HepG2 (cell line): ENCODE measurements at regions not wholly inside any gene's neighbourhood (a gene's known extent, or its start where the extent isn't known, plus 50 kb on each side); places are given as distances from the start of the nearest gene placed in this dataset.

Experiments
- ATAC-seq: fragments of 200-7000 bp; cut with Tn5 transposase; 3 replicates; pipeline ENCODE4 v1.9.1; 2020; ENCODE audit warnings: mild to moderate bottlenecking, moderate library complexity
- BruUV-seq: library from RNA; stranded (reverse); fragments of 400-500 nt; replicated peaks from 2 replicates; lab custom pipeline; 2021; lab: Mats Ljungman, UMichigan
- CTCF ChIA-PET: fragments of 300-600 bp; formaldehyde crosslinking; extraction: SDS; loops from one replicate; lab custom pipeline; 2021; ENCODE audit warnings: low total read pairs, inconsistent platforms, low intra/inter-chr PET ratio; lab: Yijun Ruan, JAX
- POLR2A ChIA-PET: fragments of 350-600 bp; sonication (Branson Sonifier 250); formaldehyde crosslinking; loops from one replicate; lab custom pipeline; 2020; ENCODE audit warnings: antibody characterized with exemption, inconsistent platforms; lab: Yijun Ruan, JAX
- DNase-seq: peaks from one replicate; pipeline ENCODE4 v3.0.0-alpha.2; 2015; ENCODE audit warnings: low spot score
- FAIRE-seq: peaks from 3 replicates; lab custom pipeline; 2011; peaks lifted over from hg19 to GRCh38; lab: Jason Lieb, UNC
- H2AFZ ChIP-seq: one replicate; pipeline ENCODE4 v1.6.1; 2011; ENCODE audit warnings: low read length, inconsistent platforms
- H3K27ac ChIP-seq: fragments of 300-600 bp; 3 replicates; pipeline ENCODE4 v1.8.0; 2011; ENCODE audit warnings: mixed run types, mild to moderate bottlenecking, mixed read lengths, low read length, inconsistent platforms; ENCODE audit not compliant: insufficient read depth; ENCODE audit errors: extremely low read length
- H3K27me3 ChIP-seq, 2 experiments: fragments of 200-600 bp in 1 of 2; 2 replicates in 1 of 2; 3 replicates in 1 of 2; pipeline versions ENCODE4 v1.6.0 to v1.8.0; 2011; ENCODE audit warnings: low read length in 2 of 2, mild to moderate bottlenecking in 2 of 2, moderate library complexity in 2 of 2, inconsistent platforms in 1 of 2; ENCODE audit not compliant: insufficient read depth in 2 of 2, control insufficient read depth in 1 of 2
- H3K36me3 ChIP-seq, 2 experiments: fragments of 200-600 bp in 1 of 2; replicated peaks in 1 of 2; 2 replicates in 1 of 2; 3 replicates in 1 of 2; pipeline versions ENCODE4 v1.5.1 to v1.8.0; 2011; ENCODE audit warnings: low read length in 2 of 2, inconsistent platforms in 1 of 2; ENCODE audit not compliant: insufficient read depth in 2 of 2, control insufficient read depth in 1 of 2
- H3K4me1 ChIP-seq: 2 replicates; pipeline ENCODE4 v1.5.1; 2012; ENCODE audit warnings: low read length, inconsistent platforms; ENCODE audit not compliant: insufficient read depth
- H3K4me2 ChIP-seq: 2 replicates; pipeline ENCODE4 v1.6.0; 2011; ENCODE audit warnings: low read depth, low read length, inconsistent platforms
- H3K4me3 ChIP-seq, 3 experiments: fragments of 200-600 bp in 1 of 3; sonication (generic), shearing (Covaris generic) in 1 of 3; replicated peaks in 1 of 3; 2 replicates each; pipeline ENCODE4 v1.5.1; 2011 to 2016; ENCODE audit warnings: low read length in 3 of 3, inconsistent platforms in 2 of 3, low read depth in 2 of 3, mild to moderate bottlenecking in 2 of 3, control low read depth in 1 of 3, mixed read lengths in 1 of 3; ENCODE audit not compliant: insufficient read depth in 1 of 3
- H3K79me2 ChIP-seq: one replicate; pipeline ENCODE4 v1.6.1; 2011; ENCODE audit warnings: low read length, inconsistent platforms; ENCODE audit not compliant: insufficient read depth
- H3K9ac ChIP-seq: 2 replicates; pipeline ENCODE4 v1.6.0; 2011; ENCODE audit warnings: mild to moderate bottlenecking, low read depth, low read length, inconsistent platforms; ENCODE audit not compliant: insufficient read depth
- H3K9me3 ChIP-seq: 2 replicates; pipeline ENCODE4 v1.5.1; 2012; ENCODE audit warnings: mild to moderate bottlenecking, low read length
- H4K20me1 ChIP-seq: 2 replicates; pipeline ENCODE4 v1.6.0; 2011; ENCODE audit warnings: inconsistent platforms, mild to moderate bottlenecking, low read length, moderate library complexity; ENCODE audit not compliant: insufficient read depth
- MAFF ChIP-seq: IDR thresholded peaks from 2 replicates; pipeline ENCODE4 v1.6.1; 2011; ENCODE audit warnings: low read depth, low read length, improper control_type of control experiment
- MAFK ChIP-seq, 2 experiments: IDR thresholded peaks in 1 of 2; conservative IDR thresholded peaks in 1 of 2; 2 replicates each; pipeline ENCODE4 v1.6.1; 2011; ENCODE audit warnings: improper control_type of control experiment in 2 of 2, low read length in 2 of 2
- NCOR1 ChIP-seq: fragments of 200-600 bp; sonication (generic); IDR thresholded peaks from 2 replicates; pipeline ENCODE4 v1.7.0; 2017; ENCODE audit warnings: antibody characterized with exemption, low read length, borderline replicate concordance
- PRDM15 ChIP-seq: sonication (generic); formaldehyde crosslinking; IDR thresholded peaks from 2 replicates; pipeline ENCODE4 v1.4.0; 2020; ENCODE audit warnings: missing genetic modification reagents
- SIX4 ChIP-seq: sonication (generic); formaldehyde crosslinking; IDR thresholded peaks from 2 replicates; pipeline ENCODE4 v1.4.0; 2020; ENCODE audit warnings: missing genetic modification reagents
- WGBS: methylation state at CpG from one replicate; pipeline ENCODE4 v1.1.6; 2017; ENCODE audit warnings: low lambda C conversion rate; 5-methylcytosine and 5-hydroxymethylcytosine counted together
- in situ Hi-C: cut with HindIII; loops from 2 replicates; pipeline ENCODE4 v1.10.0; 2017; ENCODE audit warnings: low pct_unique_long_range_greater_than_20kb; ENCODE audit not compliant: extremely low pct_ligation_motif_present
- intact Hi-C: fragments of 100-400 bp; cut with micrococcal nuclease; formaldehyde crosslinking; loops from one replicate; pipeline ENCODE4 v1.10.0; 2022; ENCODE audit not compliant: unreplicated experiment

- Histone ChIP-seq H3K27ac (no peak overlapping the region), H3K4me2 (no peak overlapping the region), H3K36me3 (no peaks in the 10 kb centered on the region), H3K27me3 (no peaks in the 10 kb centered on the region), H3K4me3 (no peak overlapping the region), H3K9ac (no peak overlapping the region), H3K9me3 (0 out of 2 replicates have a peak, but pooled peaks cover 9% of the 10 kb centered on the region), H3K79me2 (no peaks in the 10 kb centered on the region), H2AFZ (no peak overlapping the region), H3K4me1 (peaks cover 19% of the 10 kb centered on the region), H4K20me1 (no peaks in the 10 kb centered on the region)
- BruUV-seq, result no TSS peak
- no peak for TF ChIP-seq NCOR1
- no peak for TF ChIP-seq PRDM15 (CRISPR knock-in tag)
- CTCF ChIA-PET, result no interaction called here
- POLR2A ChIA-PET, result no interaction called here
- WGBS, result 95% methylated on average over 3 of the region's 3 CpGs
- in situ Hi-C loops, result no loop called here
- no peak for DNase-seq
- intact Hi-C loops, result no loop called here
- no peak for ATAC-seq
- no peak for FAIRE-seq
Observed at GRCh38 chr10:33655921-33656320, 321.5 kb upstream of the NRP1 start.

- H3K27ac ChIP-seq, result no peak overlapping the region
- DNase-seq, result no peak
- ATAC-seq, result no peak
- H3K4me2 ChIP-seq, result no peak overlapping the region
- H3K79me2 ChIP-seq, result no peaks in the 10 kb centered on the region
- no peak overlapping the region for H3K4me3 ChIP-seq
- no peak overlapping the region for H3K9ac ChIP-seq
- H3K27me3 ChIP-seq, result no peaks in the 10 kb centered on the region
- BruUV-seq, result no TSS peak
- H3K36me3 ChIP-seq, result no peaks in the 10 kb centered on the region
- ChIA-PET CTCF (no interaction called here), POLR2A (no interaction called here)
- H4K20me1 ChIP-seq, result no peaks in the 10 kb centered on the region
- FAIRE-seq, result no peak
- intact Hi-C loops (no loop called here), in situ Hi-C loops (no loop called here)
- H2AFZ ChIP-seq, result no peak overlapping the region
- TF ChIP-seq MAFF (peak; percentile 60), SIX4 (no peak), MAFK (conservative IDR thresholded peaks at IDR 0.05 in 1 of 2, IDR thresholded peaks at IDR 0.05 in 1 of 2; ENCODE audit: low read length in 2 of 2) (peak; percentile 66 to 73)
- H3K9me3 ChIP-seq, result 0 out of 2 replicates have a peak, but pooled peaks cover 9% of the 10 kb centered on the region
- H3K4me1 ChIP-seq, result peaks cover 13% of the 10 kb centered on the region
- WGBS, result 40% methylated on average over 8 of the region's 8 CpGs
Observed at GRCh38 chr10:33655165-33655815, 320.8 kb upstream of the NRP1 start.
